Erythroblast (primary cell): ENCODE measurements at regions not wholly inside any gene's neighbourhood (a gene's known extent, or its start where the extent isn't known, plus 50 kb on each side); places are given as distances from the start of the nearest gene placed in this dataset.

Experiments used
- GATA1 ChIP-seq: IDR thresholded peaks from 2 replicates; pipeline ENCODE4 v1.6.1; 2011; ENCODE audit warnings: low read depth, mild to moderate bottlenecking, control low read depth, low read length, moderate library complexity
- POLR2A ChIP-seq: IDR thresholded peaks from 2 replicates; pipeline ENCODE4 v1.6.1; 2011; ENCODE audit warnings: mild to moderate bottlenecking, low read length

GRCh38 chr14:51182131-51182565 is 57.9 kb upstream of the TMX1 start:
- TF ChIP-seq POLR2A (no peak), GATA1 (no peak)
